DND-41 (cell line): ENCODE measurements at regions not wholly inside any gene's neighbourhood (a gene's known extent, or its start where the extent isn't known, plus 50 kb on each side); places are given as distances from the start of the nearest gene placed in this dataset.

Experiments
- EZH2 ChIP-seq: IDR thresholded peaks from 3 replicates; pipeline ENCODE4 v1.6.1; 2012; ENCODE audit warnings: borderline replicate concordance, low read depth, mild to moderate bottlenecking, moderate library complexity, low read length, inconsistent platforms; ENCODE audit not compliant: severe bottlenecking
- TF ChIP-seq, protein P1 (sequence below): IDR thresholded peaks from 2 replicates; pipeline ENCODE4 v1.5.1; 2012; ENCODE audit warnings: borderline replicate concordance, low read length, moderate library complexity, mild to moderate bottlenecking; ENCODE audit not compliant: poor library complexity, severe bottlenecking; ENCODE audit errors: extremely low read depth

DNA sequence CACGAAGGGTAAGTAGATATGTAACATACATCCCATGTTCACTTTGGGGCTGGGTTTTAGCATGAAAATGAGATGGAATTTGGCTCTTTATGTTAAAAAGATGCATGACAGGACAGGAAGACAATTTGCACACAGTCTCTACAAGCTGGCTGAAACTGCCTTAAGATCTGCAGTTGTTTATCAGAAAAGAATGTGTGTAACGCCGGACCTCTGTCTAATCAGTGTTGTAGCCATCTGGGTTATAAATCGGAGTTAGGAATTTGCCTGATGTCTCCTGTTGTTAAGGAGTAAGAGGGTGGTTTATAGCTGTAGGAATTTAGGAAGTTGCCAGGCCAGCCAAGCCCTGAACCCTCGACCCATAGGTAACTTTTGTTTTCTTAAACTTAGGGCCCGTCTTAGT lies 562.9 kb upstream of the FAT1 start:
- TF ChIP-seq EZH2: no peak
- TF ChIP-seq, protein P1, sequence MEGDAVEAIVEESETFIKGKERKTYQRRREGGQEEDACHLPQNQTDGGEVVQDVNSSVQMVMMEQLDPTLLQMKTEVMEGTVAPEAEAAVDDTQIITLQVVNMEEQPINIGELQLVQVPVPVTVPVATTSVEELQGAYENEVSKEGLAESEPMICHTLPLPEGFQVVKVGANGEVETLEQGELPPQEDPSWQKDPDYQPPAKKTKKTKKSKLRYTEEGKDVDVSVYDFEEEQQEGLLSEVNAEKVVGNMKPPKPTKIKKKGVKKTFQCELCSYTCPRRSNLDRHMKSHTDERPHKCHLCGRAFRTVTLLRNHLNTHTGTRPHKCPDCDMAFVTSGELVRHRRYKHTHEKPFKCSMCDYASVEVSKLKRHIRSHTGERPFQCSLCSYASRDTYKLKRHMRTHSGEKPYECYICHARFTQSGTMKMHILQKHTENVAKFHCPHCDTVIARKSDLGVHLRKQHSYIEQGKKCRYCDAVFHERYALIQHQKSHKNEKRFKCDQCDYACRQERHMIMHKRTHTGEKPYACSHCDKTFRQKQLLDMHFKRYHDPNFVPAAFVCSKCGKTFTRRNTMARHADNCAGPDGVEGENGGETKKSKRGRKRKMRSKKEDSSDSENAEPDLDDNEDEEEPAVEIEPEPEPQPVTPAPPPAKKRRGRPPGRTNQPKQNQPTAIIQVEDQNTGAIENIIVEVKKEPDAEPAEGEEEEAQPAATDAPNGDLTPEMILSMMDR: no peak
